Ovary (tissue), 3 donors: ENCODE measurements at regions not wholly inside any gene's neighbourhood (a gene's known extent, or its start where the extent isn't known, plus 50 kb on each side); places are given as distances from the start of the nearest gene placed in this dataset.

Experiments
- CTCF ChIP-seq, 3 donors: fragments of 450-650 bp in 2 of 3; fragments of 200-600 bp in 1 of 3; IDR thresholded peaks; one replicate each; pipeline versions ENCODE4 v1.5.1 to v1.8.0; 2016 to 2022; ENCODE audit warnings: antibody characterized with exemption in 3 of 3, mild to moderate bottlenecking in 1 of 3
- EP300 ChIP-seq: sonication (generic); formaldehyde crosslinking; IDR thresholded peaks from one replicate; pipeline ENCODE4 v1.6.1; 2017; ENCODE audit warnings: antibody characterized with exemption
- donor health status: DM: no; HTN: no; CAD: no.

GRCh38 chr14:96638041-96638855 lies 136.1 kb downstream of the PAPOLA start:
- TF ChIP-seq CTCF (IDR thresholded peaks at IDR 0.05), result no peak
- no peak for TF ChIP-seq EP300
